Liver (tissue), 8 donors: ENCODE measurements at regions not wholly inside any gene's neighbourhood (a gene's known extent, or its start where the extent isn't known, plus 50 kb on each side); places are given as distances from the start of the nearest gene placed in this dataset.
"Not testable (repeated sequence)": the region's sequence is repeated elsewhere in the genome, so short reads cannot be mapped to it uniquely, and the experiment has no call there.

Source experiments
- DNase-seq: peaks from one replicate; pipeline ENCODE4 v3.0.0-alpha.2; 2017; ENCODE audit warnings: low spot score
- H3K27ac ChIP-seq, 2 donors: one replicate each; pipeline ENCODE4 v1.7.0; 2013; ENCODE audit warnings: inconsistent platforms in 2 of 2, low read length in 2 of 2, control low read depth in 1 of 2, low read depth in 1 of 2, mild to moderate bottlenecking in 1 of 2
- H3K27me3 ChIP-seq, 4 donors: one replicate each; pipeline versions ENCODE4 v1.6.1 to v1.7.0; 2013; ENCODE audit warnings: low read length in 3 of 4, inconsistent platforms in 1 of 4, mild to moderate bottlenecking in 1 of 4, moderate library complexity in 1 of 4; ENCODE audit not compliant: control insufficient read depth in 4 of 4, insufficient read depth in 4 of 4
- H3K36me3 ChIP-seq, 4 donors: one replicate each; pipeline versions ENCODE4 v1.6.1 to v1.7.0; 2013; ENCODE audit warnings: low read length in 3 of 4, mild to moderate bottlenecking in 3 of 4, low read depth in 1 of 4, moderate library complexity in 1 of 4; ENCODE audit not compliant: control insufficient read depth in 4 of 4, insufficient read depth in 3 of 4
- H3K4me1 ChIP-seq, 4 donors: one replicate each; pipeline versions ENCODE4 v1.6.1 to v1.7.0; 2013; ENCODE audit warnings: low read length in 3 of 4, mild to moderate bottlenecking in 3 of 4, moderate library complexity in 1 of 4; ENCODE audit not compliant: control insufficient read depth in 4 of 4, insufficient read depth in 4 of 4
- H3K4me3 ChIP-seq, 3 donors: one replicate each; pipeline versions ENCODE4 v1.6.1 to v1.7.0; 2013; ENCODE audit warnings: low read length in 3 of 3, control low read depth in 1 of 3, low read depth in 1 of 3, mild to moderate bottlenecking in 1 of 3
- H3K9ac ChIP-seq, 2 donors: one replicate each; pipeline ENCODE4 v1.7.0; 2013; ENCODE audit warnings: low read length in 2 of 2, mild to moderate bottlenecking in 2 of 2, moderate library complexity in 2 of 2, control low read depth in 1 of 2, low read depth in 1 of 2
- H3K9me3 ChIP-seq, 4 donors: one replicate each; pipeline versions ENCODE4 v1.6.1 to v1.7.0; 2013; ENCODE audit warnings: low read length in 3 of 4; ENCODE audit not compliant: control insufficient read depth in 4 of 4
- EGR1 ChIP-seq, 2 donors: IDR thresholded peaks; 2 replicates each; pipeline ENCODE4 v1.6.1; 2016 to 2018; ENCODE audit warnings: antibody characterized with exemption in 2 of 2, low read depth in 2 of 2
- FOXA1 ChIP-seq: IDR thresholded peaks from 2 replicates; pipeline ENCODE4 v1.6.1; 2016; ENCODE audit warnings: antibody characterized with exemption
- FOXA2 ChIP-seq: IDR thresholded peaks from 2 replicates; pipeline ENCODE4 v1.6.1; 2016; ENCODE audit warnings: antibody characterized with exemption
- GABPA ChIP-seq, 2 donors: IDR thresholded peaks in 1 of 2; conservative IDR thresholded peaks in 1 of 2; 2 replicates each; pipeline ENCODE4 v1.6.1; 2016; ENCODE audit warnings: antibody characterized with exemption in 2 of 2, mild to moderate bottlenecking in 1 of 2, moderate library complexity in 1 of 2
- HNF4A ChIP-seq, 2 donors: conservative IDR thresholded peaks; 2 replicates each; pipeline ENCODE4 v1.6.1; 2016; ENCODE audit warnings: antibody characterized with exemption in 2 of 2, mild to moderate bottlenecking in 2 of 2
- HNF4G ChIP-seq: IDR thresholded peaks from 2 replicates; pipeline ENCODE4 v1.6.1; 2016; ENCODE audit warnings: antibody characterized with exemption
- JUND ChIP-seq, 2 donors: IDR thresholded peaks; 2 replicates each; pipeline ENCODE4 v1.6.1; 2016; ENCODE audit warnings: antibody characterized with exemption in 2 of 2
- NR2F2 ChIP-seq: IDR thresholded peaks from 2 replicates; pipeline ENCODE4 v1.6.1; 2016; ENCODE audit warnings: antibody characterized with exemption
- RAD21 ChIP-seq, 2 donors: IDR thresholded peaks; 2 replicates each; pipeline ENCODE4 v1.6.1; 2016; ENCODE audit warnings: antibody characterized with exemption in 2 of 2, mild to moderate bottlenecking in 2 of 2
- RXRA ChIP-seq, 2 donors: IDR thresholded peaks; 2 replicates each; pipeline ENCODE4 v1.6.1; 2017 to 2018; ENCODE audit warnings: antibody characterized with exemption in 2 of 2, mild to moderate bottlenecking in 1 of 2
- TAF1 ChIP-seq: conservative IDR thresholded peaks from 2 replicates; pipeline ENCODE4 v1.6.1; 2016; ENCODE audit warnings: antibody characterized with exemption, mild to moderate bottlenecking
- YY1 ChIP-seq: IDR thresholded peaks from 2 replicates; pipeline ENCODE4 v1.6.1; 2016; ENCODE audit warnings: antibody characterized with exemption, mild to moderate bottlenecking
- WGBS: extraction: QIAGEN DNeasy Blood & Tissue Kit; methylation state at CpG from one replicate; pipeline ENCODE4 v1.1.7; 2013; 5-methylcytosine and 5-hydroxymethylcytosine counted together
- TF ChIP-seq, protein P1 (sequence below): IDR thresholded peaks from 2 replicates; pipeline ENCODE4 v1.6.1; 2016; ENCODE audit warnings: antibody characterized with exemption
- TF ChIP-seq, protein P2 (sequence below): fragments of 150-350 bp; IDR thresholded peaks from 2 replicates; pipeline ENCODE4 v1.5.1; 2017; ENCODE audit warnings: improper control_type of control experiment, low read depth, low read length; ENCODE audit not compliant: missing input control
- TF ChIP-seq, protein P3 (sequence below): IDR thresholded peaks from 2 replicates; pipeline ENCODE4 v1.6.1; 2016; ENCODE audit warnings: antibody characterized with exemption
- TF ChIP-seq, protein P4 (sequence below): IDR thresholded peaks from 2 replicates; pipeline ENCODE4 v1.6.1; 2016; ENCODE audit warnings: antibody characterized with exemption, mild to moderate bottlenecking
- donor health status: healthy.
- donor health status: healthy.
- donor health status: healthy.
- donor health status: healthy.
- donor health status: healthy.

DNA sequence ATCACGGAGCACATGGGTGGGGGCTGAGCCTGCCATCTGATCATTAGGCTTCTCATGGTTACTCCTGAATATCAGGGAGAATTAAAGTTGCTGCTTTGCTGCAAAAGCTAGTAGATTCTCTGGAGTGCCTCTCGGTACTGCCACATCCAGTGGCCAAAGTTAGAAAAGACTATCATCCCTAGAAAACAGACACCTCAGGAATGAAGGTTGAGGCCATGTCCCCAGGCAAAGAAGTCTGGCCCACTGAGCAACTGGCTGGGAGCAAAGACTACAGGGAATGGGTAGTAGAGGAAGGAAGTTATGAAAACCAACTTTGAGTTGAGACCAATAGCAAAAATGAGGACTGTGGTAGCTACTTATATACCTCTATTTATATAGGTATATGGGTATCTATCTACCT, 258.7 kb downstream of the EFCAB11 start:
- H3K9me3 ChIP-seq, result no peaks in the 10 kb centered on the region
- H3K4me1 ChIP-seq, result no peaks in the 10 kb centered on the region
- 94% methylated on average over 2 of the region's 2 CpGs for WGBS
- no peaks in the 10 kb centered on the region for H3K36me3 ChIP-seq
- no peak overlapping the region for H3K4me3 ChIP-seq
- H3K27me3 ChIP-seq, result no peaks in the 10 kb centered on the region
- H3K27ac ChIP-seq, result no peak overlapping the region
- TF ChIP-seq RAD21 (IDR thresholded peaks at IDR 0.05), result no peak
- no peak for DNase-seq
- H3K9ac ChIP-seq, result no peak overlapping the region

DNA sequence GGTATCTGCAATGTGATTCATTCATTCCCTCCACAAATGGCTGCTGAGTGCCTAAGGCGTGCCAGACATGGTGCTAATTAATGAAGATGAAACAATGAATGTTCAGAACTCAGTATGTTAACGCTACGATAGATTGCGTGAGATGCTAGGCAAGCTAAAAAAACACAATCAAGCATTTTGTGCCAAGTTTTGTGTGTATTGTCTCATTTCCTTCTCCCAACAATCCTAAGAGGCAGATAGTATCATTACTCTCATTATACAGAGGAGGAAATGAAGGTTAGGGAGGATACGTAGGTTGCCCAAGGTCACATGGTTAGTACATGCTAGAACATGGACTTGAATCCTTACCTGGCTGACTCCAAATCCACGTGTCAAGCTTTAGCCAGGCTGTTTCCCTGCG, 264.4 kb downstream of the EFCAB11 start:
- Histone ChIP-seq H3K4me3 (no peak overlapping the region), H3K9ac (no peak overlapping the region), H3K9me3 (no peaks in the 10 kb centered on the region), H3K36me3 (no peaks in the 10 kb centered on the region), H3K4me1 (no peaks in the 10 kb centered on the region), H3K27ac (no peak overlapping the region), H3K27me3 (no peaks in the 10 kb centered on the region)
- TF ChIP-seq, protein P1, sequence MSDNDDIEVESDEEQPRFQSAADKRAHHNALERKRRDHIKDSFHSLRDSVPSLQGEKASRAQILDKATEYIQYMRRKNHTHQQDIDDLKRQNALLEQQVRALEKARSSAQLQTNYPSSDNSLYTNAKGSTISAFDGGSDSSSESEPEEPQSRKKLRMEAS, result no peak
- TF ChIP-seq HNF4A (conservative IDR thresholded peaks at IDR 0.05), result no peak
- TF ChIP-seq, protein P2, sequence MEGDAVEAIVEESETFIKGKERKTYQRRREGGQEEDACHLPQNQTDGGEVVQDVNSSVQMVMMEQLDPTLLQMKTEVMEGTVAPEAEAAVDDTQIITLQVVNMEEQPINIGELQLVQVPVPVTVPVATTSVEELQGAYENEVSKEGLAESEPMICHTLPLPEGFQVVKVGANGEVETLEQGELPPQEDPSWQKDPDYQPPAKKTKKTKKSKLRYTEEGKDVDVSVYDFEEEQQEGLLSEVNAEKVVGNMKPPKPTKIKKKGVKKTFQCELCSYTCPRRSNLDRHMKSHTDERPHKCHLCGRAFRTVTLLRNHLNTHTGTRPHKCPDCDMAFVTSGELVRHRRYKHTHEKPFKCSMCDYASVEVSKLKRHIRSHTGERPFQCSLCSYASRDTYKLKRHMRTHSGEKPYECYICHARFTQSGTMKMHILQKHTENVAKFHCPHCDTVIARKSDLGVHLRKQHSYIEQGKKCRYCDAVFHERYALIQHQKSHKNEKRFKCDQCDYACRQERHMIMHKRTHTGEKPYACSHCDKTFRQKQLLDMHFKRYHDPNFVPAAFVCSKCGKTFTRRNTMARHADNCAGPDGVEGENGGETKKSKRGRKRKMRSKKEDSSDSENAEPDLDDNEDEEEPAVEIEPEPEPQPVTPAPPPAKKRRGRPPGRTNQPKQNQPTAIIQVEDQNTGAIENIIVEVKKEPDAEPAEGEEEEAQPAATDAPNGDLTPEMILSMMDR, result no peak
- TF ChIP-seq HNF4G, result no peak
- no peak for TF ChIP-seq JUND (IDR thresholded peaks at IDR 0.05)
- no peak for TF ChIP-seq GABPA (IDR thresholded peaks at IDR 0.05 in 1 of 2, conservative IDR thresholded peaks at IDR 0.05 in 1 of 2)
- TF ChIP-seq YY1, result no peak
- no peak for TF ChIP-seq RXRA (IDR thresholded peaks at IDR 0.05)
- TF ChIP-seq NR2F2, result no peak
- no peak for TF ChIP-seq FOXA1
- TF ChIP-seq FOXA2, result no peak
- TF ChIP-seq, protein P3, sequence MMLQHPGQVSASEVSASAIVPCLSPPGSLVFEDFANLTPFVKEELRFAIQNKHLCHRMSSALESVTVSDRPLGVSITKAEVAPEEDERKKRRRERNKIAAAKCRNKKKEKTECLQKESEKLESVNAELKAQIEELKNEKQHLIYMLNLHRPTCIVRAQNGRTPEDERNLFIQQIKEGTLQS, result no peak
- TF ChIP-seq RAD21 (IDR thresholded peaks at IDR 0.05), result no peak
- TF ChIP-seq EGR1 (IDR thresholded peaks at IDR 0.05; ENCODE audit: low read depth in 2 of 2), result no peak
- no peak for TF ChIP-seq TAF1
- TF ChIP-seq, protein P4, sequence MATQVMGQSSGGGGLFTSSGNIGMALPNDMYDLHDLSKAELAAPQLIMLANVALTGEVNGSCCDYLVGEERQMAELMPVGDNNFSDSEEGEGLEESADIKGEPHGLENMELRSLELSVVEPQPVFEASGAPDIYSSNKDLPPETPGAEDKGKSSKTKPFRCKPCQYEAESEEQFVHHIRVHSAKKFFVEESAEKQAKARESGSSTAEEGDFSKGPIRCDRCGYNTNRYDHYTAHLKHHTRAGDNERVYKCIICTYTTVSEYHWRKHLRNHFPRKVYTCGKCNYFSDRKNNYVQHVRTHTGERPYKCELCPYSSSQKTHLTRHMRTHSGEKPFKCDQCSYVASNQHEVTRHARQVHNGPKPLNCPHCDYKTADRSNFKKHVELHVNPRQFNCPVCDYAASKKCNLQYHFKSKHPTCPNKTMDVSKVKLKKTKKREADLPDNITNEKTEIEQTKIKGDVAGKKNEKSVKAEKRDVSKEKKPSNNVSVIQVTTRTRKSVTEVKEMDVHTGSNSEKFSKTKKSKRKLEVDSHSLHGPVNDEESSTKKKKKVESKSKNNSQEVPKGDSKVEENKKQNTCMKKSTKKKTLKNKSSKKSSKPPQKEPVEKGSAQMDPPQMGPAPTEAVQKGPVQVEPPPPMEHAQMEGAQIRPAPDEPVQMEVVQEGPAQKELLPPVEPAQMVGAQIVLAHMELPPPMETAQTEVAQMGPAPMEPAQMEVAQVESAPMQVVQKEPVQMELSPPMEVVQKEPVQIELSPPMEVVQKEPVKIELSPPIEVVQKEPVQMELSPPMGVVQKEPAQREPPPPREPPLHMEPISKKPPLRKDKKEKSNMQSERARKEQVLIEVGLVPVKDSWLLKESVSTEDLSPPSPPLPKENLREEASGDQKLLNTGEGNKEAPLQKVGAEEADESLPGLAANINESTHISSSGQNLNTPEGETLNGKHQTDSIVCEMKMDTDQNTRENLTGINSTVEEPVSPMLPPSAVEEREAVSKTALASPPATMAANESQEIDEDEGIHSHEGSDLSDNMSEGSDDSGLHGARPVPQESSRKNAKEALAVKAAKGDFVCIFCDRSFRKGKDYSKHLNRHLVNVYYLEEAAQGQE, result no peak
- 78% methylated on average over 7 of the region's 7 CpGs for WGBS
- DNase-seq, result no peak

DNA sequence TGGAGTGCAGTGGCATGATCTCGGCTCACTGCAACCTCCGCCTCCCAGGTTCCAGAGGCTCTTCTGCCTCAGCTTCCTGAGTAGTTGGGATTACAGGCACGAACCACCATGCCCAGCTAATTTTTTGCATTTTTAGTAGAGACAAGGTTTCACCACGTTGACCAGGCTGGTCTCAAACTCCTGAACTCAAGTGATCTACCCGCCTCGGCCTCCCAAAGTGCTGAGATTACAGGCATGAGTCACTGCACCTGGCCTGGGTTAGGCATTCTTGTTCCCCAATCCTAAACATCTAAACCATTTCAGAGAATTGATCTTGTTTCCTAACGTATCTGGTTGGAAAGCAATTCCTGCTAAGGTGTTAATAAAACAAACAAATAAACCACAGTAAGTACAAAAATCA, 264.8 kb downstream of the EFCAB11 start:
- DNase-seq, H3K27me3 ChIP-seq, H3K4me1 ChIP-seq, H3K27ac ChIP-seq, H3K36me3 ChIP-seq, H3K9ac ChIP-seq, H3K4me3 ChIP-seq, H3K9me3 ChIP-seq: not testable (repeated sequence)
- WGBS, result 92% methylated on average over 7 of the region's 7 CpGs
